MM.1S (cell line): ENCODE measurements at regions not wholly inside any gene's neighbourhood (a gene's known extent, or its start where the extent isn't known, plus 50 kb on each side); places are given as distances from the start of the nearest gene placed in this dataset.

Source experiments
- DNase-seq: peaks from one replicate; pipeline ENCODE4 v3.0.0-alpha.2; 2015
- H2AFZ ChIP-seq: fragments of 300-600 bp; sonication (generic); 2 replicates; pipeline ENCODE4 v1.6.0; 2016; ENCODE audit warnings: antibody characterized with exemption, low read length
- H3F3A ChIP-seq: fragments of 300-600 bp; sonication (generic); 2 replicates; pipeline ENCODE4 v1.6.1; 2016; ENCODE audit warnings: mild to moderate bottlenecking, antibody characterized with exemption, low read length, moderate library complexity, mixed read lengths; ENCODE audit not compliant: insufficient read depth
- H3K27ac ChIP-seq: fragments of 300-600 bp; sonication (generic); 2 replicates; pipeline ENCODE4 v1.5.1; 2016; ENCODE audit warnings: mild to moderate bottlenecking, low read length
- H3K27me3 ChIP-seq: fragments of 300-600 bp; sonication (generic); replicated peaks from 2 replicates; pipeline ENCODE4 v1.6.0; 2016; ENCODE audit warnings: low read length; ENCODE audit not compliant: insufficient read depth
- H3K36me3 ChIP-seq: fragments of 300-600 bp; sonication (generic); replicated peaks from 2 replicates; pipeline ENCODE4 v1.6.1; 2016; ENCODE audit warnings: mild to moderate bottlenecking, low read length, mixed read lengths; ENCODE audit not compliant: insufficient read depth
- H3K4me1 ChIP-seq: fragments of 300-600 bp; sonication (generic); 2 replicates; pipeline ENCODE4 v1.6.1; 2016; ENCODE audit warnings: low read length, mixed read lengths
- H3K4me2 ChIP-seq: fragments of 300-600 bp; sonication (generic); 2 replicates; pipeline ENCODE4 v1.6.0; 2016; ENCODE audit warnings: low read depth, low read length
- H3K4me3 ChIP-seq: fragments of 300-600 bp; sonication (generic); 2 replicates; pipeline ENCODE4 v1.5.1; 2016; ENCODE audit warnings: low read length, mixed read lengths
- H3K79me2 ChIP-seq: fragments of 300-600 bp; sonication (generic); 2 replicates; pipeline ENCODE4 v1.6.1; 2016; ENCODE audit warnings: mixed run types, low read length, mixed read lengths
- H3K9ac ChIP-seq: fragments of 300-600 bp; sonication (generic); 2 replicates; pipeline ENCODE4 v1.6.1; 2016; ENCODE audit warnings: low read length, mixed read lengths
- H3K9me2 ChIP-seq: fragments of 300-600 bp; sonication (generic); replicated peaks from 2 replicates; pipeline ENCODE4 v1.6.1; 2016; ENCODE audit warnings: mild to moderate bottlenecking, low read length, mixed read lengths; ENCODE audit not compliant: insufficient read depth
- H3K9me3 ChIP-seq: fragments of 300-600 bp; sonication (generic); replicated peaks from 2 replicates; pipeline ENCODE4 v1.6.1; 2016; ENCODE audit warnings: mild to moderate bottlenecking, low read length, mixed read lengths; ENCODE audit not compliant: insufficient read depth
- H4K20me1 ChIP-seq: fragments of 300-600 bp; sonication (generic); 2 replicates; pipeline ENCODE4 v1.6.1; 2016; ENCODE audit warnings: mild to moderate bottlenecking, low read length, moderate library complexity, mixed read lengths; ENCODE audit not compliant: insufficient read depth
- CTCF ChIP-seq: fragments of 300-600 bp; sonication (generic); IDR thresholded peaks from 2 replicates; pipeline ENCODE4 v1.5.1; 2016; ENCODE audit warnings: antibody characterized with exemption, low read length, mixed read lengths
- EZH2 ChIP-seq: fragments of 300-600 bp; sonication (generic); optimal IDR thresholded peaks from 2 replicates; pipeline ENCODE3; 2017; ENCODE audit warnings: low read depth, mild to moderate bottlenecking, antibody characterized with exemption, low read length, mixed read lengths
- EZH2phosphoT487 ChIP-seq: fragments of 300-600 bp; sonication (generic); IDR thresholded peaks from 2 replicates; pipeline ENCODE4 v1.6.1; 2018; ENCODE audit warnings: antibody characterized with exemption, low read length

DNA sequence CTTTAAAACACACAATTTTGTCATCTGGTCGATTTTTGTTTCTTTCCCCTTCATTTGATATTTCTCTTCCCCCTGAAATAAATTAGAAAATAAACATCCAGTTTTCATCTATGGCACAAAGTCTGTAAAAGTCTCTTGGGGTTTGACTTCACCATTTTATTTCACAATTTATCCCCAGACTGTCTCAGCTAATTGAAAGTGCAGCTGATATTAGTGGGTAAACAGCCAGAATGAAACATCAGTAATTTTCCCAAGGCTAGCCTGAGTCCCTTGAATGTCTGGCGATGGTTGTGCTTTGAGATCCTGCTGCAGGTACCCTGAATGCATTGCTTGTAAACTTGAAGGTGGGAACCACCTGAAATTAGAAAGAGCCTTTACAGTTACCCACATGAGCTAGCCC lies 60.6 kb upstream of the NEBL start:
- Histone ChIP-seq H3K4me2 (no peak overlapping the region), H3K27ac (no peak overlapping the region), H4K20me1 (no peaks in the 10 kb centered on the region), H3K9me2 (no peaks in the 10 kb centered on the region), H3K79me2 (no peaks in the 10 kb centered on the region), H3K36me3 (no peaks in the 10 kb centered on the region), H3F3A (no peaks in the 10 kb centered on the region), H3K9ac (no peak overlapping the region), H2AFZ (no peak overlapping the region), H3K27me3 (no peaks in the 10 kb centered on the region), H3K4me3 (no peak overlapping the region), H3K4me1 (no peaks in the 10 kb centered on the region; the same call in 1 of the 2 replicates), H3K9me3 (no peaks in the 10 kb centered on the region)
- TF ChIP-seq EZH2phosphoT487, result no peak
- no peak for TF ChIP-seq CTCF
- no peak for TF ChIP-seq EZH2
- DNase-seq, result no peak

- H2AFZ ChIP-seq, result no peak overlapping the region
- no peaks in the 10 kb centered on the region; the same call in 1 of the 2 replicates for H3K4me1 ChIP-seq
- no peak overlapping the region for H3K27ac ChIP-seq
- no peak for DNase-seq
- no peak overlapping the region for H3K9ac ChIP-seq
- no peaks in the 10 kb centered on the region for H3F3A ChIP-seq
- H4K20me1 ChIP-seq, result no peaks in the 10 kb centered on the region
- H3K79me2 ChIP-seq, result no peaks in the 10 kb centered on the region
- H3K27me3 ChIP-seq, result no peaks in the 10 kb centered on the region
- H3K4me3 ChIP-seq, result no peak overlapping the region
- TF ChIP-seq EZH2phosphoT487 (no peak), EZH2 (no peak), CTCF (no peak)
- no peaks in the 10 kb centered on the region for H3K9me3 ChIP-seq
- no peaks in the 10 kb centered on the region for H3K9me2 ChIP-seq
- no peak overlapping the region for H3K4me2 ChIP-seq
- H3K36me3 ChIP-seq, result no peaks in the 10 kb centered on the region
Measured at GRCh38 chr10:20956843-20957242, 59.7 kb upstream of the NEBL start.

DNA sequence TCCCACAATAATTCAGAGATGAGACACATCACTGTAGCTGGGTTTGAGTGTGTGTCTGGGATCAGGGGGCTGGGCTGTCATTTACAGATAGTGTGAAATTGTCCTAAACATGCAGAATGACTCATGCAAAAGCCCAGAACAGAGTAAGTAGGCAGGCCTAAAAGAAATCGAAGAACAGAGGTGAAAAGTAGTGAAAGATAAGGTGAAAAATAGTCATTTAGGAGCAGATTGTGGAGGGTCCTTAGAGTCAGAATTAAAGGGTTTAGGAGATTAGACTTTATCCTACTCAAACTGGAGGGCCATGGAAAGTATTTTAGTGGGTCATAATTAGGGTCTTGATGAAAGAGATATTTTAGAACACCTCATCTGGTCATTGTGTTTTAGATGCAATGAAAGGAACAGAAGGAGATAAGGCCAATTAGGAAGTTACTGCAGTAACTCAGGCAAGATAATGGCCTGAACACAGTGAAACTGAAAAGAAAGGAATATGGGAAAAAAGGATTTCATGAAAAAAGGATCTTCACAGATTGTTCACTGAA lies 58.3 kb upstream of the NEBL start:
- no peak for TF ChIP-seq EZH2
- TF ChIP-seq CTCF, result no peak
- no peak for TF ChIP-seq EZH2phosphoT487
- Histone ChIP-seq H3K9me3 (no peaks in the 10 kb centered on the region), H3K4me2 (no peak overlapping the region), H3F3A (no peaks in the 10 kb centered on the region), H3K4me3 (no peak overlapping the region), H3K9ac (no peak overlapping the region), H3K79me2 (no peaks in the 10 kb centered on the region), H3K27ac (no peak overlapping the region), H3K27me3 (no peaks in the 10 kb centered on the region), H3K4me1 (no peaks in the 10 kb centered on the region; the same call in 1 of the 2 replicates), H2AFZ (no peak overlapping the region), H3K36me3 (no peaks in the 10 kb centered on the region), H3K9me2 (no peaks in the 10 kb centered on the region), H4K20me1 (no peaks in the 10 kb centered on the region)
- DNase-seq, result no peak
